Thoracic aorta (tissue), 2 donors: ENCODE measurements at regions not wholly inside any gene's neighbourhood (a gene's known extent, or its start where the extent isn't known, plus 50 kb on each side); places are given as distances from the start of the nearest gene placed in this dataset.
"Not testable (repeated sequence)": the region's sequence is repeated elsewhere in the genome, so short reads cannot be mapped to it uniquely, and the experiment has no call there.

Experiments
- ATAC-seq: fragments of 150-250 bp; one replicate; pipeline ENCODE4 v1.8.0; 2017; ENCODE audit warnings: low read depth; ENCODE audit not compliant: insufficient number of reproducible peaks, low FRiP score
- DNase-seq: peaks from one replicate; pipeline ENCODE4 v3.0.0-alpha.2; 2020; ENCODE audit warnings: low spot score
- H3K27ac ChIP-seq, 2 donors: fragments of 200-600 bp; sonication (generic); 1 replicate in 1 of 2; 2 replicates in 1 of 2; pipeline ENCODE4 v1.5.1; 2016; ENCODE audit warnings: mild to moderate bottlenecking in 2 of 2, moderate library complexity in 2 of 2
- H3K27me3 ChIP-seq: fragments of 200-600 bp; sonication (generic); replicated peaks from 2 replicates; pipeline ENCODE4 v1.6.0; 2016; ENCODE audit warnings: mild to moderate bottlenecking; ENCODE audit not compliant: insufficient read depth
- H3K36me3 ChIP-seq: fragments of 200-600 bp; sonication (generic); one replicate; pipeline ENCODE4 v1.5.1; 2016
- H3K4me1 ChIP-seq, 2 donors: fragments of 200-600 bp; sonication (generic); 1 replicate in 1 of 2; 2 replicates in 1 of 2; pipeline versions ENCODE4 v1.5.1 to v1.6.0; 2016; ENCODE audit warnings: low read depth in 2 of 2, mild to moderate bottlenecking in 1 of 2; ENCODE audit not compliant: control insufficient read depth in 1 of 2
- H3K4me3 ChIP-seq: fragments of 200-600 bp; sonication (generic); 2 replicates; pipeline ENCODE4 v1.5.1; 2016; ENCODE audit warnings: mild to moderate bottlenecking
- H3K9me3 ChIP-seq: fragments of 200-600 bp; sonication (generic); 2 replicates; pipeline ENCODE4 v1.5.1; 2016
- TF ChIP-seq, protein P1 (sequence below): fragments of 200-600 bp; sonication (generic); IDR thresholded peaks from one replicate; pipeline ENCODE4 v1.5.1; 2019; ENCODE audit warnings: antibody characterized with exemption

DNA sequence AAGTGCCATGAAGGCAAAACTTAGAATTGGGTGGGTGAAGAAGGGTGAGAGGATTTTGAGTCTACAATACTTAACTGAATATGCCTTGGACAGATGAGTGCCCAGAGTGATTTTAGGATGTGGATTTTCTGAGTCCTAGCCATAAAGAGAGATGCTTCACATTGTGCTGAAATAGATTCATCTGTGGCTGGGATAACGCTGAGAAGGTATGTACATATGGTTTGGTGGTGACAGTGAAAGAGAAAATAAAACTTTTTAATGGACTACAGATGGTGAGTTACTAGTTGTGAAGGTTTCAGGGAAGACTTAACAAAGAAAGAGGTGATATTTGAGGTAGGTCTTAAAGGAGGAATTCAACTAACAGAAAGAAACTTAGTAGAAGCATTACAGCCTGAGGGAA is 265.8 kb downstream of the AKAIN1 start:
- Histone ChIP-seq H3K36me3 (no peaks in the 10 kb centered on the region), H3K27ac (no peak overlapping the region), H3K4me3 (no peak overlapping the region), H3K27me3 (no peaks in the 10 kb centered on the region), H3K9me3 (peaks cover 18% of the 10 kb centered on the region), H3K4me1 (no peaks in the 10 kb centered on the region)
- DNase-seq (no peak), ATAC-seq (no peak)
- TF ChIP-seq, protein P1, sequence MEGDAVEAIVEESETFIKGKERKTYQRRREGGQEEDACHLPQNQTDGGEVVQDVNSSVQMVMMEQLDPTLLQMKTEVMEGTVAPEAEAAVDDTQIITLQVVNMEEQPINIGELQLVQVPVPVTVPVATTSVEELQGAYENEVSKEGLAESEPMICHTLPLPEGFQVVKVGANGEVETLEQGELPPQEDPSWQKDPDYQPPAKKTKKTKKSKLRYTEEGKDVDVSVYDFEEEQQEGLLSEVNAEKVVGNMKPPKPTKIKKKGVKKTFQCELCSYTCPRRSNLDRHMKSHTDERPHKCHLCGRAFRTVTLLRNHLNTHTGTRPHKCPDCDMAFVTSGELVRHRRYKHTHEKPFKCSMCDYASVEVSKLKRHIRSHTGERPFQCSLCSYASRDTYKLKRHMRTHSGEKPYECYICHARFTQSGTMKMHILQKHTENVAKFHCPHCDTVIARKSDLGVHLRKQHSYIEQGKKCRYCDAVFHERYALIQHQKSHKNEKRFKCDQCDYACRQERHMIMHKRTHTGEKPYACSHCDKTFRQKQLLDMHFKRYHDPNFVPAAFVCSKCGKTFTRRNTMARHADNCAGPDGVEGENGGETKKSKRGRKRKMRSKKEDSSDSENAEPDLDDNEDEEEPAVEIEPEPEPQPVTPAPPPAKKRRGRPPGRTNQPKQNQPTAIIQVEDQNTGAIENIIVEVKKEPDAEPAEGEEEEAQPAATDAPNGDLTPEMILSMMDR = no peak

DNA sequence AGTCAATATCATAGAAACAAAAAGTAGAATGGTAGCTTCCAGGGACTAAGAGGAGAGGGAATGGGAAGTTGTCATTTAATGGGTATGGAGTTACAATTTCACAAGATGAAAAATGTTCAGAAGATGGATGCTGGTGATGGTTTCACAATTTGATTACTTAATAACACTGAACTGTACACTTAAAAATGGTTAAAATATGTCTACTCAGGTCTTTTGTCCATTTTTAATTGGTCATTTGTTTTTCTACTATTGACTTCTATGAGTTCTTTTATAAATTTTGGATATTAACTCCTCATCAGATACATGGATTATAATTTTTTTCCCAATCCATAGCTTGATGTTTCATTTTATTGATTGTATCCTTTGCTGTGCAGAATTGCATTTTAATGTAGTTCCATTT is 275.5 kb downstream of the AKAIN1 start:
- Histone ChIP-seq H3K9me3 (no peaks in the 10 kb centered on the region), H3K27me3 (no peaks in the 10 kb centered on the region), H3K27ac (no peak overlapping the region), H3K36me3 (no peaks in the 10 kb centered on the region), H3K4me1 (no peaks in the 10 kb centered on the region), H3K4me3 (no peak overlapping the region)
- ATAC-seq (no peak), DNase-seq (no peak)
- TF ChIP-seq, protein P1 = no peak

DNA sequence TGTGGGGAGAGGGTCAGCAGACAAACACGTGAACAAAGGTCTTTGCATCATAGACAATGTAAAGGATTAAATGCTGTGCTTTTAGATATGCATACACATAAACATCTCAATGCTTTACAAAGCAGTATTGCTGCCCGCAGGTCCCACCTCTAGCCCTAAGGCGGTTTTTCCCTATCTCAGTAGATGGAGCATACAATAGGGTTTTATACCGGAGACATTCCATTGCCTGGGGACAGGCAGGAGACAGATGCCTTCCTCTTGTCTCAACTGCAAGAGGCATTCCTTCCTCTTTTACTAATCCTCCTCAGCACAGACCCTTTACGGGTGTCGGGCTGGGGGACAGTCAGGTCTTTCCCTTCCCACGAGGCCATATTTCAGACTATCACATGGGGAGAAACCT is 279.5 kb downstream of the AKAIN1 start:
- H3K36me3 ChIP-seq, H3K4me3 ChIP-seq, DNase-seq, ATAC-seq, H3K9me3 ChIP-seq, H3K27me3 ChIP-seq, H3K27ac ChIP-seq, H3K4me1 ChIP-seq: not testable (repeated sequence)

DNA sequence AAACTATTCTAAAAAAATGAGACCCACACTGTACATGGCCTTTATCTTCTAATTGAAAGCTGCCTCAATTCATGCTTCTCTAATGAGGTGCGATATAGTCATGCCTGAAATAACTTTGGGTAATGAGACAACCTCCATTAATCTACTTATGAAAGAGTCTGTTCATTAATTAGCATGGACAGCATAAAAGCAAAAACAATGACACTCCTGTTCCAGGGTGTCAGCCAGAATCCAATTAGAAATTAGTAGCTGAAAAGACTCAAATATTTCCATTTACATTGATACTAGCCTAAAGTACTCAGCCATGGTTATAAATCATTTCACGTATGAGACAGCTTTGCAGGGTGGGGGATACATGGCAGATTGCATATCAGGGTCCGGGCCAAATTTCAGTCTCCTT is 288.7 kb downstream of the AKAIN1 start:
- Histone ChIP-seq H3K27me3 (no peaks in the 10 kb centered on the region), H3K4me3 (no peak overlapping the region), H3K4me1 (no peaks in the 10 kb centered on the region), H3K36me3 (no peaks in the 10 kb centered on the region), H3K27ac (no peak overlapping the region), H3K9me3 (no peaks in the 10 kb centered on the region)
- TF ChIP-seq, protein P1 = no peak
- ATAC-seq = no peak
- no peak for DNase-seq

DNA sequence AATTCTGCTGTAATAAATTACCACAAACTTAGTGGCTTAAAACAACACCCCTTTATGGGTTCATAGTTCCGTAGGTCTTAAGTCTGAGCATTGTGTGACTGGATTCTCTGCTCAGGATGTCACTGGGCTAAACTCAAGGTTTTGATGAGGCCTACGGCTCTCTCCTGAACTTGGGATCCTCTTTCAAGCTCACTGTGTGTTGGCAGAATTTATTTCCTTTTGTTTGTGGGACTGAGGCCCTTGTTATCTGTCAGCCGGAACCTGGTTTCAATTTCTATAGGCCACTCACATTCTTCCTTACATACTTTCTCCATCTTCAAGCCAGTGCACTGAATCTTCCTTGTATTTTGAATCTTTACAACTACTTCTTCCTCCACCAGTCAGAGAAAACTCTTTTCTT is 290.2 kb downstream of the AKAIN1 start:
- ATAC-seq (no peak), DNase-seq (no peak)
- no peak overlapping the region for H3K4me3 ChIP-seq
- H3K9me3 ChIP-seq = no peaks in the 10 kb centered on the region
- no peaks in the 10 kb centered on the region for H3K27me3 ChIP-seq
- no peak overlapping the region for H3K27ac ChIP-seq
- no peaks in the 10 kb centered on the region for H3K4me1 ChIP-seq
- TF ChIP-seq, protein P1 = no peak
- H3K36me3 ChIP-seq = no peaks in the 10 kb centered on the region

DNA sequence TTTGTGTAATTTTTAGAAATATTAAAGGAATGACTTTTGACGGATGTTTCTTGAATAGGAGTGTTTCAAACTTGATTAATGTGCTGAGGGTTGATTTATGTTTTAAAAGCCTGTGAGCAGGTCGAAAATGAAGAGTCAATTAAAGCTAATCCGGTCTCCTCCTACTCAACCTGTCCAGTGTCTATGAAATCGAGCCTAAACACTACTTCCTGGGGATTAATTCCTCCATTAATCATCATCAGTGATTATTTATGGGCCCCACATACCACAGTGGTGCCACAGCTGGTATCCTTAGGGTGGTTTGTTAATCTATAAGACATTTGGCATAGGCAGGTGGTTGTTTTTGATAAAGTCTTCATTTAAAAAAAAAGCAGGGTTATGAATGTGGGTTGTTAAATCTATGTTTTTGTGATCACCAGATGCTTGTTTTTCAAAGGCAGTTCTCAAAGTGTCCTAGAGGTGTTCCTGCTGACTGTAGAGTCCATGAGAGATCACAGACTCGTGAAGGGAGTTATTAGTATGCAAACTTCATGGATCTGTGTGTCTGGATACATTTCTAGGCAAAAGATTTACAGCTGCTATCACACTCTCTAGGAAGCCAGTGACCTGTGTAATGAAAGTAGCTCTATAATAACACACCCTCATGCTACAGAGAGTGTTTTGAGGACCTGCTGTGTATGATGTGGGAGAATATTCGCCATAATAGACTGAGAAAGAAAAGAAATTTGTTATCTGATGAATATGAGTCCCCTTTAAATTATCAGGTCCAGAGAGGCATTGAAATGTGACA is 308.6 kb downstream of the AKAIN1 start:
- Histone ChIP-seq H3K27me3 (no peaks in the 10 kb centered on the region), H3K27ac (no peak overlapping the region), H3K36me3 (no peaks in the 10 kb centered on the region), H3K4me1 (no peaks in the 10 kb centered on the region), H3K4me3 (no peak overlapping the region), H3K9me3 (peaks cover 11% of the 10 kb centered on the region)
- TF ChIP-seq, protein P1 = no peak
- no peak for ATAC-seq
- DNase-seq = no peak
